Kidney capillary endothelial cell (primary cell): ENCODE measurements at regions not wholly inside any gene's neighbourhood (a gene's known extent, or its start where the extent isn't known, plus 50 kb on each side); places are given as distances from the start of the nearest gene placed in this dataset.

Source experiments
- DNase-seq: peaks from one replicate; pipeline ENCODE4 v3.0.0-alpha.2; 2018; ENCODE audit warnings: low spot score

DNA sequence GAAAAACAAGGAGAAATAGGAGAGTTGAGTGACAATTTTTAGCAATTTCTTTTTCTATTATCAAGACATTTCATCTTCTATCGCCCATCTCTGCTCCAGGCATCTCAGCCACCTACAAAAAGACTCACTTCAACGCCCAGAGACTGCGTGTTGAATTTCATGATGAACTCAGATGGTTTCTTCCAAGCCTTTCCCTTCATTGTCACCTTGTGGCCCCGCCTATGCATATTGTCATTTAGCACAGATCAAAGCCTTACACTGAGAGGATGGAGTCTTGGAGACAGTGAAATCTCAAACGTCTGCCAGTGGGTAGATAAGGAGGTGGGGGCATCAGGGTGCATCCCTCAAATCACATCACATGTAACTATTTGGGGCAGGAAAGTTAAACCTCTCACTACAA is 319.4 kb downstream of the SIPA1L2 start:
- no peak for DNase-seq

DNA sequence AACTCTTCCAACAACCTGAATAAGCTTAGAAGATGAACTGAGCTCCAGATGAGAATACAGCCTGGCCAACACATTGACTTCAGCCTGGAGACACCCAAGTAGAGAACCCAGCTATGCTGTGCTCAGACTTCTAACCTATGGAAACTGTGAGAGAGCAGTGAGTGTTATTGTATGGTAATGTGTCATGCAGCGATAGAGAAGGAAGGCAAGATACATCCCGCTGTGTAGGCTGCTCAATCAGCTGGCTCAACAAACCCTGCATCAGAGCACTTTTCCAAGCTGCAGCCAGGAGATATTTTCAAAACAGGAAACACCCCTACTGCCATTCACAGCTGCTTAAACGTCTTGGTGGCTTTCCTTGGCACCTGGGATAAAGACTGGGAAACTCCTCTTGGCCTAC is 321.3 kb downstream of the SIPA1L2 start:
- DNase-seq = no peak

DNA sequence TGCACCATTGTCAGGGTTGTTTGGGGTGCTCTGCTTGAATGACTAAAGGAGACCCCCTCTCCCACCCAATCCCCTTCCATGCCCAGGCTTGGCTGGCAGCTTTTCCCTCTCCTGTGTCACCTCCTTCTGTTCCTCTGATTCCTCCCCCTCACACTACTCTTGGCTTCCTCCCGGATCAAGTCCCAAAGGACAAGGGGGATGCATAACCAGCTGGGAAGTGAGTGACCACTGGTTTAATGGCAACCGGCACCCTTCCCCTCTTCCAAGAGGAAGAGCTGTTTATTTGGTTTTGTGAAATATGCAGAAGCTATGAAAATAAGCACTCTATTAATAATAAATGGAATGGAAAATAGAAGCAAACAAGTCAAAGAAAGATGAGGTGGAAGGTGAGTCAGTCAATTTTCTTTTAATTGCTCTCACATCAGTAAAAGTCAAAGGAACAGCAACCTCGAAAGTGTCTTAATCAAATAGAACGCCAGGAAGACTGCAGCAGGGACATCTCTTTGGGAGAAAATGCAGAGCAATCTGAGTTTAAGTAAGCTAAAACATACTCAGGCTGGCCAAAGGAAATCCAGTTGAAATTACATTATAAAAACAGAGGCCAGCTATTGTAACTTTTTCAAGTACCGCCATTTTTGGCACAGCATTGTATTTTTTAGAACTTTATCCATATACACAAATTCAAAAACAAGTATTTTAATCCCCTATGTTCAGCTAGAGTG is 322.5 kb downstream of the SIPA1L2 start:
- DNase-seq = no peak

DNA sequence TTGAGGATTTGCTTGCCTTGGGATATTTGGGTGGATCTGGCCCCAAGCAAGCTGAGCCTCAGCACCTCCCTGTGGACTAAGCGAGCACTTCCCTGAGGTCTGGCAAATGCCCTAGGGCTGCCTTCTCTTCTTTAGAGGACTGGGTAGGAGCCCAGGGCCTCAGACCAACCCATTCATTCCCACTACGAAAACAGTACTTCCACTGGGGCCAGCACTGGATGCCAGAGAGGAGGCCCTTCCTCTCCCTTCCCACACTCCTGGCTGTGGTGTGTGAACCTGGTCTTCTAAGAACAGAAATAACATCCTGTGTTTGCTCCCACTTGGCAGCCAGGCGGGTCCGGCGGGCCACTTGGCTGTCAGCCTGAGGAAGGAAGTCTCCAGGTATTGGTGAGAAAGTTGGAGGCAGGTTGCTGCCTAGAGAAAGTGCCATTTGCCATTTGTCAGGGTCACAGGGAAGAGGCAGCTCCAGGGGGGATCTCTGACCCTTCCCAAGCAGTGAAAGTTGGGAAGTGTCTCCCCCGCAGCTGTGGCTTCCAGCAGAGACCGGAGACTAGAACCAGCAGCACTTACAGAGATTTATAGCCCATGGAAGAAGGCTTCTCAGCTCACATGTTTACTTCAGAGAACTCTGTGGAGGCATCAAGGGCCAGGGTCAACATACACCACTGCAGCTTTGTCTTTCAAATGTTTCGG is 323.5 kb downstream of the SIPA1L2 start:
- peak; percentile 7 for DNase-seq

DNA sequence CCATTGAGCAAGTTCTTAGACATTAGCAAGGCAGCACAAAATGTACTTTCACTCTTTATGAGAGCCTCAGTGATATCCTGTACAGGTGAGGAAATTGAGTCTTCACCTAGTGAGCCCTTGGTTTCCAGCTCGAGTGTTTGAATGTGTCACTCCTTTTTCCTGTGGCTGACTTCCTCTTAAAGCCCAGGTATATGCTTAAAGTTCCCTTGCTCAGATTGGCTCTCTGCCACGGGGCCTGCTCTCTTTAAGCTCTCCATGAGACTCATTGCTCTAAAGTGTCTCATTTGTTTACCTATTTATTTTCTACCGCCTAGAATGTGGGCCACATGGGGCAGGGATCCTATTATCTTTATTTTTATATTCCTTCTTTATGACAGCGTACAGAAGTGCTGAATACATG is 324.9 kb downstream of the SIPA1L2 start:
- no peak for DNase-seq

DNA sequence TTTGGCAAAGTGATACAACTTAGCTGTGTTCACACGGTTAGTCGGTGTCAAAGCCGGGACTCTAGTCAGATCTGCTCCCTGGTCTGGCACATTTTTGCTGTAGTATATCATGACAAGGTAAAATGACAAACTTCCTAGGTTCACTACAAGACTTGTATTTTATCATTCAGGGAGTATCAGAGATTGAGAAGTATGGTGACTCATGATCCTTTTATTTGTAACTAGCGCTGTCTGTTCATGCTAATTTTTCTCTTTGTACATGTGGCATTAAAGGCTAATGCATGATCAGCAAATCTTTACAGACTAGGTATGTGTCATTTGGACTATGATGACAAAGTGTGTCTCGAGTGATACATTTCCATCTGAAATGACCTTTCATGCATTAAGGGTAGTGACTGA is 326.7 kb downstream of the SIPA1L2 start:
- DNase-seq = no peak

DNA sequence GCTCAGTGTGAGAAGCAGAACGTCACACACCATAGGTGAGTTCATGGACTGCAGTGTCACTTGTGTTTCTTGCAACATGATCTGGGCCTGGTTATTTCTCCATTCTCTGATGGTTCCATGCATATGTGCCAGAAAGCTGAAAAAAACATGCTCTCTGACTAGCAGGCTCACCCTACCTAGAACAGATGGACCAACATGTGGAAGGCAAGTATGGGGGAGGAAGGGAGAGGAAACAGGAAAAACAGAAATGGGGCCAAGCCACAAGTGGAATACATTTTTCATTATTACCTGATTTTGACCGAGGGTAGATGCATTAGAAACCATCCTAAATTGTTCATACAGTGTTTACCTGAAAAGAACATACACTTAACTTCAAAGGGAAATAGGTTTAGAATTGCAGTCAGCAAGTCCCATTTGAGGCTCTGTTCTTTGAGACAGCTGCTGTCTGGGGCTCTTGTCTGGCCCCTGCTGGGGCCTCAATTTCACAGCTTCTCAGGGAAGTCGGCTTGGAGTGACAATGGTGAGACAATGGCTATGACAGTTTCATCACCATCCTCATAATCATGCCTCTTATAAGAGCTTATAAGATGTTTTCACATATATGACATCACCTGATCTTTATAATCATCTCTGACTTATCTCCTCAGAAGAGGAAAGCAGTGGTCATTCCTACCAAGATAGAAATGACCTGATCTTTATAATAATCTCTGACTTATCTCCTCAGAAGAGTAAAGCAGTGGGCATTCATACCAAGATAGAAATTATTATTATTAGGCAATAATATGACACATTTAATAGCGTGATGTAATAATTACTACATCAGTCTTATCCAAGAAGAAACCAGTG is 327.3 kb downstream of the SIPA1L2 start:
- no peak for DNase-seq

DNA sequence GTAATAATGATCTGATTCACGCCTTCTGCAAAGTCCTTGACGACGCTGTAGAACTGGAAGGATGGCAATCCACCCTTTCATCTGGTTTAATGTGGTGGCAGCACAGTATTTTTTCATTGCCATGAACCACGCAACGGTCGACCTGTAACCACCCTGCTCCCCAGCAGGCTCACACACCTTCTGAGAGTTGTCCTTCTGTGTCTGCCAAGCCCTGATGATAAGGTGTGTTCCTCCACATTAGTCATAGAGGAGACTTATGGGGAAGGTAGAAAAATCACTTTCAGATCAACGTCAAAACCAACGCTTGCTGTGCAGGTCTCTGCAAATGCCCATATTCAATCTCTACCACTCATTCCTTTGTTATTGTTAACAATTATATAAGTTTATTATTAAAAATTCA is 328.7 kb downstream of the SIPA1L2 start:
- no peak for DNase-seq

DNA sequence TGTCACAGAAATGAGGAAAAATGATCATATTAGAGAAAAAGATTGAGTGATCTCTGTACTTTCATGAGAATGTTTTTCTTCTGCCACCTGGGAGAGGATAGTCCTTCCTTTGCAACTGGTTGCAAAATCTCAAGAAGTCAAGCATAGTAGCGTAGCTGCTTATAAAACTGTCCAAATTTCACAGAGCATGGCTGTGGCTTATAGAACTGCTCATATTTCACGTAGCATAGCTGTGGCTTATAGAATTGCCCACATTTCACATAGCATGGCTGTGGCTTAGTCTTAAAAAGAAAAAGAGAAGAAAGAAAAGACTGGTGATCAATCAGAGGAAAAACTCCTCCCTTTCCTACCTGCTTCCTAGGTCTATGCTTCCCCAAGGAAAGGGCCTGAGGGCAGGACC is 329.5 kb downstream of the SIPA1L2 start:
- DNase-seq = no peak

DNA sequence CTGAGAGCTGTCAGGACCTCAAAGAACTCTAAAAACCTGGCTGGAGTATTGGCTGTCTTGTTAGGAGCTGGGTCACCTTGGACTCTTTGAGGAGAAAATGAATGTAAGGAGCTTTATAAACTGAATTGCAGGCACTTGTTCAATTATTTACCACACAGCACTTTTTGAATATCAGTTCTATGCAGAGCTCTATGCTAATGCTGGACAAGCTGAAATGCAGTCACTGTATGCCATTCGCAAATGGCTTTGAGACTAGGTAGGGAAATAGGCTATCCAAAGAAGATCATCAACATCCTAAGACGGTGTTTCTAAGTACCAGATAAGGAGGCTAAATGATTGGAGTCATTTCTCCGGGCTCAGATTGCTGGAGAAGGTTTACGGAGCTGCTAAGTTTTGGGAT is 333.5 kb downstream of the SIPA1L2 start:
- no peak for DNase-seq

DNA sequence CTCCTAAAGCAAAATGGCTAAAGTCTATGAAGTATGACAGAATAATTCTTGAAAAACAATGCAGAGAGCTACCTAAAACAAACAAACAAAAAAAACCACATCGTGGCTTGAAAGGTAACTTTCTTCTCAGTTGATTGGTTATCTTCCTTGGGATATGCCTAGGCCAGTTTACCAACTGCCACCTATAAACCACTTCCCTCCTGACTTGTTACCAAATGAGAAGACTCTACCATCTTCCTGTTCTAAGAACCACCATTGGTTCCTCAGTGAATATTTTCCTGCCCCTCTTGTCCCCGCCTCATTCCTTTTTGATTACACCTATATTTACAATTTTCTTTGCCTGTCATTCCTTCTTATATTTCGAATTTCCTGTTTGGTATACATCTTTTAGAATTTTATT is 336.6 kb downstream of the SIPA1L2 start:
- DNase-seq = no peak

DNA sequence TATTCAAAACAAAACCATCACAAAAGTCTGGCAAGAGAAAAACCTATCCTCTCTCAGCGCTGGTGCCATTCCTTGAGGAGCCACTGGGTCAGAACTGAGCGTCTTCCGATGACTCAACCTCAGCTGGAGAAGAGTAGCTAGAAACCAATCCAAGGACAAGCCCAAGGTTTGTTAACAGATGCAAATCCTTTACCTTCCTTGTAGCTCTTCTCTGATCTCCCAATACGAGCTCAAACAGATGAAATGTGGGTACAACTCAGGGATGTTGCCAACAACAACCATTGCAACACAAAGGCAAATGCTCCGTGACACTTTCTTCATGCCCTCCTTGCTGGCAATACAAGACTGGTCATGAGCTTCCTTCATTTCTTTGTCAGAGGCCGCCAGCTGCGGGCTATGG is 337.1 kb downstream of the SIPA1L2 start:
- no peak for DNase-seq

DNA sequence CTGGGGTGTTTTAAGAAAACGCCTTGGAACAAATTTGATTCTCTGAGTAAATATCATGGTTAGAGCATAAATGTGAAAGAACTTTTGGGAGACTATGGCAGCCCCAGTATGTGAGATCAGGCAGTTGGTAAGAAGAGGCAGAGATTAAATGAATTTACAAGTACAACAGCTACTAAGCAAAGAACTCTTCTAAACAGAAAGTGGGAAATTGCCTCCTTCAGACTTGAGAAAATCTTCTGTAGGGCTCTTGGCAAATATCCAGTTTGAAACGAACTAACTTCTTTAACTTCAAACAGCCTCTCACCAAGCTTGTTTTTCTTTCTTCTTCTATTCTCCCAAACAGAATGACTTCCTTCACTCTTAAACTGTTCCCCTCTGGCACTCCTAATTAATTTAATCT is 337.7 kb downstream of the SIPA1L2 start:
- no peak for DNase-seq

DNA sequence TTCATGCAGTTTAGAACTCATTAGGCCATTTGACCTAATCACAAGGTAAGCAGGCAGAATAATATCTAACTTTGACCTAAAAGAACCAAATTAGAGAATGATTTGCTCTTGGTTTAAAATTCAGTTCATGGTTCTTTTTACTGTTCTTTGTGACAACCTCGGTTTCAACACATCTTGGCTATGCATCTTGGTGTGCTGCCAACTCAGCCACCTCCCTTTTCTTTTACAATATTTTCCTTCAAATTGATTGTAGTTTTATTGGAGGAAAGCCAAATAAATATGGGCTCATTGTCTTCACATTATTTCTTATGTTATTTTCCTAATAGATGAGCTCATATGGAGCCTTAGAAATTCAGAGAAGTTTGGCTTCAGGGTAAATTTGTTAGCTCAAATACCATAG is 338.3 kb downstream of the SIPA1L2 start:
- no peak for DNase-seq

DNA sequence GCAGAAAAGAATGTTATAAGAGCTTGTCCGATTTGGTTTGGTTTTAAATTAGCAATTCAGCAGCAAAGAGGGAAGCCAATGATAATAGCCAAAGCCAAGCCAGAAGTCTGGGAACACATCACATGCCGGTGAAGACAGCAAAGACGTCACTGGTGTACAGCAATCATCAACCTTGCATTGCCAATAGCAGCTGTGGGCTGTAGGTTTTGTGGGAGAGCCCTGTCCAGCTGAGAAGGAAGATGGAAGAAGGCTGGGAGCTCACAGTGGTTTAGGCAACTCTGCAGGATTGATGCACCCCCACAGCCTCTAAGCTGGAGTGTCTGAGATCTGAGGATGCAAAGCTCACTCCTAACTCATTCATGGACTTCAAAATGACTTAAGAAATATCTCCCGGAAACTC is 338.7 kb downstream of the SIPA1L2 start:
- no peak for DNase-seq

DNA sequence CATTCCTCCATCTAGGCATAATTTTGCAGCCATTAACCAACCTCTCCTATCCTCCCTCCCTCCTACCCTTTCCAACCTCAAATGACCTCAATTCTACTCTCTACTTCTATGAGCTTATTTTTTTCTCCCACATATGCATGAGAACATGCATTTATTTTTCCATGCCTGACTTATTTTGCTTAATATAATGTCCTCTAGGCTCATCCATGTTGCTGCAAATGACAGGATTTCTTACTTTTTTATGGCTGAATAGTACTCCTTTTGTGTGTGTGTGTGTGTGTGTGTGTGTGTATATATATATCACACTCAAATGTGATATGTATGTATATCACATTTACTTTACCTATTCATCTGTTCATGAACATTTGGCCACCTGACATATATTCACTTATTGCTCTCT is 339.4 kb downstream of the SIPA1L2 start:
- no peak for DNase-seq

DNA sequence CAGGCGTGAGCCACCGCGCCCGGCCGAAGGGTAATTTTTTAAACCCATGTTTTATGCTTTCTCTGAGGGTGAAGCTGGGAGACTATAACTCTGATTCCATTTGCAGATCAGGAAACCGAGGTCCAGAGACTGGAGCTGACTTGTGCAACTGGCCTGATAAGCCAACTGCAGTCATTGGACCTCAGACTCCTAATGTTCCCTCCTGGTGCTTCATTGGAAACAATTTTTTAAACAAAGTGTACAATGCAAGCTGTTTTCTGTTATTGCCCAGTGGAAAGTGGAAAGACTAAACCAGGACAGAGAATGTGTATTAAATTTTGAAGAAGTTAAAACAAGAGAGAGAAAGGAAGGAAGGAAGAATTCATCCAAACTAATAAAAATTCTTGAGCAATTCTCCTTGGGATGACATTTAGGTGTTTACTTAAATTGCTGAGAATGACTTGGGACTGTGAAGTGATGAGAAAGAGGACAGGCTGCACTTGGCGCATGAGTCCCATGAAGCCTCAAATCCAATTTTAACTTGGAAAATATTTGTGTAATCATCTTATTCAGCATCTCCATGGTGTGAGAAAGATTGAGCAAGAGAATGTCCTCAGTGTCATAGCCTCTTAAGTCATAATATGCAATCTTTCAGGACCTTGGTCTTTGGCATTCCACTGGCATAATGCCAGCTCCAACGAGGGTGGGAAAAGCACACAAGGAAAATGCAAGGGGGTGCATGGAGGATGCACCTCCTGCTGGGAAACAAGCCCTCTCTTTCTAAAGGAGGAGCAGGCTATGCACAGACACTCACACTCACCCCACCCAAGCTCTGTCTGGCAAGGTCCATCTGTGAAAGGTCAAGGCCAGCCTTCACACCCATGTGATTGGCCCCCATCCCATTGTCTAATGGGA is 342.0 kb downstream of the SIPA1L2 start:
- DNase-seq = no peak

DNA sequence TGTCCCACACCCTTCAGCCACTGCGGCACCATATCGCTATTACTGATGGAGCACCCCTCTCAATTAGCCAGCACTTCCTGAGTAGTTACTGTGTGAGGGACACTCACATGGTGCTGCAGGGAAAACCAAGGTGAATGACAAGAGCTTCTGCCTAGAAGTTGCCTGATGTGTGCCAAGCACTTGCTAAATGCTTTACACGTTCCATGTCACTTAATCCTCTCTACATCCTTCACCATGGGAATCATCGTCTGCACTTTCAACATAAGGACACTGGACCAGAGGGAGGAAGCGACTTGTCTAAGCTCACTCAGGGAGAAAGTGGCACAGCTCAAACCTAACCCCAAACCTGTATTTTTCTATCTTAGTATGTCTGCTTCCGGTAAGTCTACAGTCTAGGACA is 344.8 kb downstream of the SIPA1L2 start:
- DNase-seq = no peak

DNA sequence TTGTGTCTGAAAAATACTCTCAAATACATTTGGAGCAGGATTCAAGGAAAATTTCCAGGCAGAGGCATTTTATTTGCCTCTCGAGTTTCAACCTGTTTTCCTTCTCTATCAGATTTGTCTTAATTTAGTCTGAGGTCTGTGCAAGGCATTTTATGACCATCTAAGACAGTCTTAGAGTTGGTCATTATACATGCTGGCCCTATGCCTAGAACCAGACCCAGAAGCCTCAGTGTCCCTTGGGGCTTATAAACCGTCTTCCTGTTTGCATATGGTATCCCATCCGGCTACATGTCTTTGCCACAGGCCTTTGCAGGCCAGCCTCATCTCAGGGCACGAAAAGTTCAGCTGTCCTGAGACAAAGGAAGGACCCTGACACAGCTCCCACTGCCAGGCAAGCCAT is 346.1 kb downstream of the SIPA1L2 start:
- DNase-seq = no peak

DNA sequence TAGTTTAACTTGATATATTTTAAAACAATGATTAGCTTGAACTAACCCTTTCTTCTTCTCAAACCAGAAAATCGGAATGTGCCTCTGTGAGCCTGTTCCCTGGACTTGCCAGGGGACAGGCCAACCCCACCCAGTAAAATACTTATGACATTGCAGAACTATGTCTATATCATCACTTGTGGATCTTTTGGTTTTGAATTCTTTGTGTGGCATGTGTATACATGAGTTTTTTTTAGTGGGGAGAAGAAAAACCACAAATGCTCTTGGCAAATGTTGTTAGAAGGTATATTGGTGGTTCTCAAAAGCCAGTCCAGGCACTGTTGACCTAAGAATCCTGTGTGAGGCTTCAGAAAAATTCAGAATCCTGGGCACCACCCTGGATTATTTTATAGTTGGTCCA is 347.4 kb downstream of the SIPA1L2 start:
- no peak for DNase-seq

DNA sequence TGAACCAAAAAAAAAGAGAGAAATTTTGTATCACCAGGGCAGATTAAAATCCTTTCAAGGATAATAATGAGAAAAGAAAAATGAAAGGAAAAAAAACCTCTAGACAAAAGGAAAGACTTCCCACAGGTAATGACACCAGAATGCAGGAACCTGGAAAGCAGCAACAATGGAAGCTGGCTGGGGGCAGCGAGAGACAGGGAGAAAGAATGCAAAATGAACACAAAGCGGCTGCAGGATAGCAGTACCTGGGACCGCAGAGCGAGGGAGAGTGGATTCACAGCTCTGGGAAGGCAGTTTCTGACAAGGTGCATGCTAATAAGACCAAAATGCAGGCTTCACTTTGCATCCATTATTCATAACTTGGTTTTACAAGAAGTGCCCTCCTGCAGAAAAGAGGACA is 349.0 kb downstream of the SIPA1L2 start:
- DNase-seq = no peak

DNA sequence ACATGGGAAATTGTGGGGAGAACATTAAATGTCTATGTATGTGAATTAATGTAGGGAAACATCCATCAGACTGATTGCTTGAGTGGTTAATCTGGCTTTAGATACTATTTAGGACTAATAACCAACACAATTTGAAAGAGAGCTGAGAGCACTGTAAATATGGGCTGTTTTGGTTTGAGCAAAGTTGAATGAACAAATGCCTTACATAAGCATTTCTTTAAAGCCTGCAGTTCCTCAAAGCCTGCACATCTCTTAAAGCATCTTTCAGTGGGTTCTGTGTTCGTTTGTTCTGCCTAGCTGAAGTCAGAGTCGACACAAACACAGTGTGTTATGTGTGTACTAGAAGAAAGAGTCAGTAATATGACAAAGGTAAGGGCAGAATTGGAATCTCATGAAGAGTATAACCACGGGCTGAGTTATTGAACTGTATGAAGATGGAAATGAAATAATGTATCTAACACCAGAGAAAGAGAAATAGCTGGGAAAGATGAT is 350.0 kb downstream of the SIPA1L2 start:
- DNase-seq = no peak
